OCI-LY7 (cell line): ENCODE measurements at regions not wholly inside any gene's neighbourhood (a gene's known extent, or its start where the extent isn't known, plus 50 kb on each side); places are given as distances from the start of the nearest gene placed in this dataset.

Source experiments
- BruUV-seq: library from RNA; stranded (reverse); fragments of 400-500 nt; replicated peaks from 2 replicates; lab custom pipeline; 2021; lab: Mats Ljungman, UMichigan
- CTCF ChIA-PET: fragments of 300-600 bp; sonication (Branson Sonifier 250); formaldehyde crosslinking; loops from one replicate; lab custom pipeline; 2022; ENCODE audit warnings: antibody characterized with exemption; ENCODE audit not compliant: unreplicated experiment; lab: Charles Lee
- POLR2A ChIA-PET: fragments of 300-600 bp; sonication (Branson Sonifier 250); formaldehyde crosslinking; loops from one replicate; lab custom pipeline; 2022; ENCODE audit warnings: antibody characterized with exemption; lab: Charles Lee
- DNase-seq: peaks from one replicate; pipeline ENCODE4 v3.0.0-alpha.2; 2015; ENCODE audit warnings: low spot score
- H2AFZ ChIP-seq: fragments of 200-600 bp; sonication (generic), shearing (Covaris generic); 2 replicates; pipeline ENCODE4 v1.6.1; 2014; ENCODE audit warnings: mild to moderate bottlenecking, antibody characterized with exemption, low read length, moderate library complexity
- H3K27ac ChIP-seq: fragments of 200-600 bp; sonication (generic); 2 replicates; pipeline ENCODE4 v1.5.1; 2014; ENCODE audit warnings: mixed run types, low read depth, mild to moderate bottlenecking, moderate library complexity, low read length, inconsistent platforms; ENCODE audit not compliant: poor library complexity, severe bottlenecking
- H3K36me3 ChIP-seq: fragments of 200-600 bp; sonication (generic); 2 replicates; pipeline ENCODE4 v1.6.1; 2014; ENCODE audit warnings: mild to moderate bottlenecking, antibody characterized with exemption, low read length, moderate library complexity, mixed read lengths; ENCODE audit not compliant: insufficient read depth
- H3K4me1 ChIP-seq: fragments of 200-600 bp; sonication (generic); 2 replicates; pipeline ENCODE4 v1.5.1; 2014; ENCODE audit warnings: mild to moderate bottlenecking, low read length; ENCODE audit not compliant: insufficient read depth, poor library complexity, severe bottlenecking
- H3K4me2 ChIP-seq: fragments of 200-600 bp; sonication (generic); 2 replicates; pipeline ENCODE4 v1.6.1; 2014; ENCODE audit warnings: mild to moderate bottlenecking, low read length
- H3K4me3 ChIP-seq: fragments of 200-600 bp; sonication (generic); 2 replicates; pipeline ENCODE4 v1.5.1; 2014; ENCODE audit warnings: mild to moderate bottlenecking, low read depth, low read length; ENCODE audit not compliant: poor library complexity, severe bottlenecking
- H3K79me2 ChIP-seq: fragments of 200-600 bp; sonication (generic); 2 replicates; pipeline ENCODE4 v1.6.1; 2016; ENCODE audit warnings: low read depth, mild to moderate bottlenecking, low read length, moderate library complexity, mixed read lengths; ENCODE audit not compliant: insufficient read depth
- H3K9me2 ChIP-seq: fragments of 200-600 bp; sonication (generic); 2 replicates; pipeline ENCODE4 v1.6.1; 2016; ENCODE audit warnings: mild to moderate bottlenecking, low read length, mixed read lengths; ENCODE audit not compliant: insufficient read depth
- H3K9me3 ChIP-seq: fragments of 200-600 bp; sonication (generic); 2 replicates; pipeline ENCODE4 v1.6.1; 2014; ENCODE audit warnings: mild to moderate bottlenecking, mixed run types, low read length, mixed read lengths
- H4K20me1 ChIP-seq: fragments of 200-600 bp; sonication (generic); 2 replicates; pipeline ENCODE4 v1.6.1; 2014; ENCODE audit warnings: mild to moderate bottlenecking, antibody characterized with exemption, low read length, moderate library complexity, mixed read lengths; ENCODE audit not compliant: insufficient read depth
- EZH2phosphoT487 ChIP-seq: fragments of 200-600 bp; sonication (generic); IDR thresholded peaks from 2 replicates; pipeline ENCODE4 v1.6.1; 2018; ENCODE audit warnings: low read depth, borderline replicate concordance, mild to moderate bottlenecking, mixed run types, antibody characterized with exemption, low read length, moderate library complexity, mixed read lengths
- intact Hi-C: fragments of 100-400 bp; cut with micrococcal nuclease; formaldehyde crosslinking; loops from one replicate; pipeline ENCODE4 v1.10.0; 2022; ENCODE audit not compliant: unreplicated experiment
- TF ChIP-seq, protein P1 (sequence below): fragments of 200-600 bp; sonication (generic); conservative IDR thresholded peaks from 2 replicates; pipeline ENCODE4 v1.5.1; 2014; ENCODE audit warnings: mild to moderate bottlenecking, antibody characterized with exemption, low read length, moderate library complexity, mixed read lengths

DNA sequence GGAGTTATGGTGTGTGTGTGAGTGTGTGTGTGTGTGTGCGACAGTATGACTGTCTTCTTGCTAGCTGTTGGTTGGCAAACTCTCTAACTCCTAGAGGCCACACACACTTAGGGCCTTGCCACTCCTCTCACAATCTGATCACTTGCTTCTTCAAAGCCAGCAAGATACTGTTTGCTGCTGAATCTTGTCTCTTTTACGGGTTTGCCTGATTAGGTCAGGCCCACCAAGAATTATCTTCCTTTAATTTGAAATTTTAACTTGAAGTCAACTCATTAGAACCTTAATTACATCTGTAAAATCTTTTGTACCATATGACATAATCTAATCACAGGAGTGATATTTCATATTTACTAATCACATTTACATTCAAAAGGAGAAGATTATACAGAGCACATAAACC is 359.2 kb upstream of the SGCG start:
- Histone ChIP-seq H3K27ac (no peak overlapping the region), H2AFZ (no peak overlapping the region), H3K4me3 (no peak overlapping the region), H3K9me2 (no peaks in the 10 kb centered on the region), H3K4me1 (no peaks in the 10 kb centered on the region), H3K36me3 (no peaks in the 10 kb centered on the region), H3K79me2 (no peaks in the 10 kb centered on the region), H3K9me3 (no peaks in the 10 kb centered on the region), H4K20me1 (no peaks in the 10 kb centered on the region), H3K4me2 (no peak overlapping the region)
- intact Hi-C loops = no loop called here
- TF ChIP-seq, protein P1, sequence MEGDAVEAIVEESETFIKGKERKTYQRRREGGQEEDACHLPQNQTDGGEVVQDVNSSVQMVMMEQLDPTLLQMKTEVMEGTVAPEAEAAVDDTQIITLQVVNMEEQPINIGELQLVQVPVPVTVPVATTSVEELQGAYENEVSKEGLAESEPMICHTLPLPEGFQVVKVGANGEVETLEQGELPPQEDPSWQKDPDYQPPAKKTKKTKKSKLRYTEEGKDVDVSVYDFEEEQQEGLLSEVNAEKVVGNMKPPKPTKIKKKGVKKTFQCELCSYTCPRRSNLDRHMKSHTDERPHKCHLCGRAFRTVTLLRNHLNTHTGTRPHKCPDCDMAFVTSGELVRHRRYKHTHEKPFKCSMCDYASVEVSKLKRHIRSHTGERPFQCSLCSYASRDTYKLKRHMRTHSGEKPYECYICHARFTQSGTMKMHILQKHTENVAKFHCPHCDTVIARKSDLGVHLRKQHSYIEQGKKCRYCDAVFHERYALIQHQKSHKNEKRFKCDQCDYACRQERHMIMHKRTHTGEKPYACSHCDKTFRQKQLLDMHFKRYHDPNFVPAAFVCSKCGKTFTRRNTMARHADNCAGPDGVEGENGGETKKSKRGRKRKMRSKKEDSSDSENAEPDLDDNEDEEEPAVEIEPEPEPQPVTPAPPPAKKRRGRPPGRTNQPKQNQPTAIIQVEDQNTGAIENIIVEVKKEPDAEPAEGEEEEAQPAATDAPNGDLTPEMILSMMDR = no peak
- TF ChIP-seq EZH2phosphoT487 = no peak
- DNase-seq = no peak
- CTCF ChIA-PET = no interaction called here
- POLR2A ChIA-PET = interaction anchor here (0.6 to 0.7 kb wide), 2 partner anchors 18 to 333 kb away, joined by 3 read pairs; no protein-coding TSS in a partner anchor
- BruUV-seq = no TSS peak

DNA sequence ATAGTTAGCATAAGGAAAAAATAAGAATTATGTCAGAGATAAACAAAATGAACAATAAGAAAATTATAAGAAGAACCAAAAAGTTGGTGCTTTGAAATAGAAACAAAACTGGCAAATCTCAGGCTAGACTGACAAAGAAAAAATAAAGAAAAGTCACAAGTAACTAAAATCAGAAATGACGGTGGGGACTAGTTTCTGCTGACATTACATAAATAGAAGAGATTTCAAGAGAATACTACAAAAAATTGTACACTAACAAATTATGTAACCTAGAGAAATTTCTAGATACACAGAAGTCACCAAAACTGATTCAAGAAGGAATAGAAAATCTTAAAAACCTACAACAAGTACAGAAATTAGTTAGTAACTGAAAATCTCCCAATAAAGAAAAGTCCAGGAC is 355.6 kb upstream of the SGCG start:
- POLR2A ChIA-PET = interaction anchor here (0.7 to 0.8 kb wide), 2 partner anchors 11 to 58 kb away, joined by 3 to 4 read pairs; no protein-coding TSS in a partner anchor
- H3K4me3 ChIP-seq = no peak overlapping the region
- TF ChIP-seq EZH2phosphoT487 = no peak
- TF ChIP-seq, protein P1 = no peak
- H4K20me1 ChIP-seq = no peaks in the 10 kb centered on the region
- CTCF ChIA-PET = no interaction called here
- H3K27ac ChIP-seq = no peak overlapping the region
- DNase-seq = no peak
- no peak overlapping the region for H2AFZ ChIP-seq
- no TSS peak for BruUV-seq
- no peaks in the 10 kb centered on the region for H3K9me2 ChIP-seq
- no peak overlapping the region for H3K4me2 ChIP-seq
- H3K79me2 ChIP-seq = no peaks in the 10 kb centered on the region
- H3K9me3 ChIP-seq = no peaks in the 10 kb centered on the region
- intact Hi-C loops = no loop called here
- no peaks in the 10 kb centered on the region for H3K4me1 ChIP-seq
- H3K36me3 ChIP-seq = no peaks in the 10 kb centered on the region

DNA sequence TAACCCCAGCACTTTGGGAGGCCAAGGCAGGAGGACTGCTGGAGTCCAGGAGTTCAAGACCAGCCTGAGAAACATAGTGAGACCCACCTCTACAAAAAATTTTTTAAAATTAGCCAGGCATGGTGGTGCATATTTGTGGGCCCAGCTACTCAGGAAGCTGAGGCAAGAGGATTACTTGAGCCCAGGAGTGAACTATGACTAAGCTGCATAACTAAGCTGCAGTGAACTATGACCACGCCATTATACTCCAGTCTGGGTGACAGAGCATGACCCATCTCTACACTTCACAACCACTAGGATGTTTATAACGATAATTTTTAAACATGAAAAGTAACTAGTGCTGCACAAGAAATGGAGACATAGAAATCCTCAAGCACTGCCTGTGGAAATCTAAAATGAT is 352.7 kb upstream of the SGCG start:
- Histone ChIP-seq H3K36me3 (no peaks in the 10 kb centered on the region), H3K4me1 (no peaks in the 10 kb centered on the region), H3K27ac (no peak overlapping the region), H4K20me1 (no peaks in the 10 kb centered on the region), H3K4me3 (no peak overlapping the region), H3K9me3 (no peaks in the 10 kb centered on the region), H2AFZ (no peak overlapping the region), H3K4me2 (no peak overlapping the region), H3K79me2 (no peaks in the 10 kb centered on the region), H3K9me2 (no peaks in the 10 kb centered on the region)
- ChIA-PET CTCF (no interaction called here), POLR2A (no interaction called here)
- TF ChIP-seq EZH2phosphoT487 = no peak
- TF ChIP-seq, protein P1 = no peak
- no peak for DNase-seq
- BruUV-seq = no TSS peak
- intact Hi-C loops = no loop called here
